HEK293 (cell line): ENCODE measurements at regions not wholly inside any gene's neighbourhood (a gene's known extent, or its start where the extent isn't known, plus 50 kb on each side); places are given as distances from the start of the nearest gene placed in this dataset.

ENCODE experiments used
- CTCF ChIA-PET: fragments of 350-600 bp; formaldehyde crosslinking; extraction: SDS; loops from one replicate; lab custom pipeline; 2021; ENCODE audit warnings: antibody characterized with exemption; lab: Yijun Ruan, JAX
- POLR2A ChIA-PET: fragments of 300-600 bp; formaldehyde crosslinking; extraction: SDS; loops from one replicate; lab custom pipeline; 2020; ENCODE audit warnings: antibody characterized with exemption, inconsistent platforms; lab: Yijun Ruan, JAX
- H3K27ac ChIP-seq: fragments of 200-500 bp; sonication (Bioruptor generic); 2 replicates; pipeline ENCODE4 v1.5.1; 2014; ENCODE audit warnings: low read depth, low read length, control low read depth, inconsistent platforms; ENCODE audit errors: extremely low read depth
- H3K36me3 ChIP-seq, 2 experiments: fragments of 200-500 bp in 1 of 2; sonication (Bioruptor generic) in 1 of 2; 1 replicate in 1 of 2; 2 replicates in 1 of 2; pipeline ENCODE4 v1.5.1; 2014 to 2017; ENCODE audit warnings: inconsistent platforms in 2 of 2, low read length in 2 of 2; ENCODE audit not compliant: control insufficient read depth in 2 of 2, insufficient read depth in 1 of 2
- H3K4me1 ChIP-seq: fragments of 200-500 bp; sonication (Bioruptor generic); 2 replicates; pipeline ENCODE4 v1.5.1; 2014; ENCODE audit warnings: mild to moderate bottlenecking, low read length, inconsistent platforms; ENCODE audit not compliant: control insufficient read depth, insufficient read depth
- H3K4me3 ChIP-seq: 2 replicates; pipeline ENCODE4 v1.5.1; 2011; ENCODE audit warnings: low read depth, mild to moderate bottlenecking, control low read depth, low read length, moderate library complexity
- H3K9me3 ChIP-seq: fragments of 200-500 bp; sonication (Bioruptor generic); 2 replicates; pipeline ENCODE4 v1.5.1; 2014; ENCODE audit warnings: low read depth, low read length, inconsistent platforms; ENCODE audit not compliant: control insufficient read depth, insufficient read depth
- GLI2 ChIP-seq: fragments of 450-650 bp; formaldehyde crosslinking; IDR thresholded peaks from 2 replicates; pipeline ENCODE4; 2017; ENCODE audit warnings: missing biosample characterization, missing genetic modification characterization, low read depth, borderline replicate concordance
- HOXC10 ChIP-seq: sonication (generic); formaldehyde crosslinking; IDR thresholded peaks from 2 replicates; pipeline ENCODE4 v1.8.1; 2023; ENCODE audit warnings: mild to moderate bottlenecking, missing genetic modification reagents
- KLF16 ChIP-seq: fragments of 450-650 bp; formaldehyde crosslinking; IDR thresholded peaks from 2 replicates; pipeline ENCODE4 v1.5.1; 2017; ENCODE audit warnings: missing biosample characterization, missing genetic modification characterization
- PRDM10 ChIP-seq: fragments of 450-650 bp; formaldehyde crosslinking; IDR thresholded peaks from 2 replicates; pipeline ENCODE4 v1.5.1; 2016; ENCODE audit warnings: missing biosample characterization, missing genetic modification characterization
- PRDM4 ChIP-seq: fragments of 450-650 bp; formaldehyde crosslinking; IDR thresholded peaks from 2 replicates; pipeline ENCODE4 v1.5.1; 2017; ENCODE audit warnings: missing biosample characterization, missing genetic modification characterization
- SCRT1 ChIP-seq: fragments of 450-650 bp; formaldehyde crosslinking; IDR thresholded peaks from 2 replicates; pipeline ENCODE4 v1.5.1; 2016; ENCODE audit warnings: missing biosample characterization, missing genetic modification characterization, borderline replicate concordance
- ZBTB1 ChIP-seq: fragments of 450-650 bp; formaldehyde crosslinking; IDR thresholded peaks from 2 replicates; pipeline ENCODE4 v1.5.1; 2016; ENCODE audit warnings: missing biosample characterization, missing genetic modification characterization
- ZBTB48 ChIP-seq: fragments of 450-650 bp; formaldehyde crosslinking; IDR thresholded peaks from 2 replicates; pipeline ENCODE4 v1.5.1; 2016; ENCODE audit warnings: missing biosample characterization, missing genetic modification characterization
- ZNF112 ChIP-seq: fragments of 450-650 bp; formaldehyde crosslinking; IDR thresholded peaks from 2 replicates; pipeline ENCODE4 v1.5.0; 2017; ENCODE audit warnings: missing biosample characterization, missing genetic modification characterization
- ZNF114 ChIP-seq: fragments of 450-650 bp; formaldehyde crosslinking; IDR thresholded peaks from 2 replicates; pipeline ENCODE4 v1.5.0; 2017; ENCODE audit warnings: missing biosample characterization, missing genetic modification characterization
- ZNF19 ChIP-seq: fragments of 450-650 bp; formaldehyde crosslinking; IDR thresholded peaks from 2 replicates; pipeline ENCODE4; 2016; ENCODE audit warnings: missing biosample characterization, missing genetic modification characterization, low read depth
- ZNF202 ChIP-seq: fragments of 450-650 bp; formaldehyde crosslinking; IDR thresholded peaks from 2 replicates; pipeline ENCODE4 v1.5.1; 2016; ENCODE audit warnings: missing biosample characterization, missing genetic modification characterization, borderline replicate concordance
- ZNF24 ChIP-seq: fragments of 450-650 bp; formaldehyde crosslinking; IDR thresholded peaks from 2 replicates; pipeline ENCODE4 v1.5.1; 2016; ENCODE audit warnings: missing biosample characterization, missing genetic modification characterization
- ZNF324 ChIP-seq: fragments of 450-650 bp; formaldehyde crosslinking; IDR thresholded peaks from 2 replicates; pipeline ENCODE4 v1.5.1; 2016; ENCODE audit warnings: missing biosample characterization, missing genetic modification characterization
- ZNF341 ChIP-seq: fragments of 450-650 bp; formaldehyde crosslinking; IDR thresholded peaks from 2 replicates; pipeline ENCODE4; 2016; ENCODE audit warnings: low read depth, missing biosample characterization, missing genetic modification characterization
- ZNF354C ChIP-seq: fragments of 450-650 bp; formaldehyde crosslinking; IDR thresholded peaks from 2 replicates; pipeline ENCODE4 v1.5.1; 2016; ENCODE audit warnings: missing biosample characterization, missing genetic modification characterization, low read depth, borderline replicate concordance
- ZNF391 ChIP-seq: fragments of 450-650 bp; formaldehyde crosslinking; IDR thresholded peaks from 2 replicates; pipeline ENCODE4 v1.5.1; 2016; ENCODE audit warnings: low read depth, missing biosample characterization, missing genetic modification characterization, borderline replicate concordance
- ZNF423 ChIP-seq: fragments of 450-650 bp; formaldehyde crosslinking; IDR thresholded peaks from 2 replicates; pipeline ENCODE4 v1.5.1; 2016; ENCODE audit warnings: missing biosample characterization, missing genetic modification characterization
- ZNF501 ChIP-seq: fragments of 450-650 bp; formaldehyde crosslinking; IDR thresholded peaks from 2 replicates; pipeline ENCODE4 v1.5.1; 2016; ENCODE audit warnings: missing biosample characterization, missing genetic modification characterization
- ZNF510 ChIP-seq: fragments of 450-650 bp; formaldehyde crosslinking; IDR thresholded peaks from 2 replicates; pipeline ENCODE4 v1.5.1; 2018; ENCODE audit warnings: mild to moderate bottlenecking, missing genetic modification characterization, missing biosample characterization; ENCODE audit not compliant: insufficient replicate concordance
- ZNF521 ChIP-seq: fragments of 450-650 bp; formaldehyde crosslinking; IDR thresholded peaks from 2 replicates; pipeline ENCODE4 v1.5.1; 2017; ENCODE audit warnings: missing biosample characterization, mild to moderate bottlenecking, missing genetic modification characterization
- ZNF530 ChIP-seq: fragments of 450-650 bp; formaldehyde crosslinking; IDR thresholded peaks from 2 replicates; pipeline ENCODE4 v1.5.1; 2016; ENCODE audit warnings: low read depth, missing biosample characterization, missing genetic modification characterization
- ZNF621 ChIP-seq: fragments of 450-650 bp; formaldehyde crosslinking; IDR thresholded peaks from 2 replicates; pipeline ENCODE4 v1.5.1; 2017; ENCODE audit warnings: missing biosample characterization, missing genetic modification characterization
- ZNF701 ChIP-seq: fragments of 450-650 bp; formaldehyde crosslinking; IDR thresholded peaks from 2 replicates; pipeline ENCODE4 v1.5.1; 2016; ENCODE audit warnings: missing biosample characterization, missing genetic modification characterization
- ZSCAN30 ChIP-seq: fragments of 450-650 bp; IDR thresholded peaks from 2 replicates; pipeline ENCODE4 v1.5.1; 2018; ENCODE audit warnings: missing biosample characterization, mild to moderate bottlenecking, missing genetic modification characterization, moderate library complexity
- ZSCAN5A ChIP-seq: fragments of 450-650 bp; formaldehyde crosslinking; IDR thresholded peaks from 2 replicates; pipeline ENCODE4 v1.5.1; 2016; ENCODE audit warnings: missing biosample characterization, missing genetic modification characterization

- H3K27ac ChIP-seq, result no peak overlapping the region
- ChIA-PET CTCF (no interaction called here), POLR2A (no interaction called here)
- no peaks in the 10 kb centered on the region for H3K4me1 ChIP-seq
- no peak overlapping the region for H3K4me3 ChIP-seq
- no peaks in the 10 kb centered on the region for H3K36me3 ChIP-seq
- TF ChIP-seq ZSCAN30 (tag by site-specific recombination), result no peak
- TF ChIP-seq ZNF19 (tag by site-specific recombination), result no peak
- TF ChIP-seq ZNF701, result no peak
- TF ChIP-seq ZNF621, result no peak
- no peak for TF ChIP-seq ZNF202 (tag by site-specific recombination)
- no peak for TF ChIP-seq PRDM4 (tag by site-specific recombination)
- no peak for TF ChIP-seq ZNF510
- no peak for TF ChIP-seq ZNF530 (tag by site-specific recombination)
- TF ChIP-seq ZNF341 (tag by site-specific recombination), result no peak
- TF ChIP-seq ZNF521 (tag by site-specific recombination), result no peak
- no peak for TF ChIP-seq ZNF423
- TF ChIP-seq ZNF114 (tag by site-specific recombination), result no peak
- TF ChIP-seq ZNF391 (tag by site-specific recombination), result no peak
- TF ChIP-seq ZBTB48, result no peak
- TF ChIP-seq ZNF324 (tag by site-specific recombination), result no peak
- no peak for TF ChIP-seq ZBTB1 (tag by site-specific recombination)
- TF ChIP-seq ZSCAN5A (tag by site-specific recombination), result no peak
- H3K9me3 ChIP-seq, result no peaks in the 10 kb centered on the region
Measured at GRCh38 chr7:118452128-118452527, 227.6 kb downstream of the ANKRD7 start.

- Histone ChIP-seq H3K4me3 (no peak overlapping the region), H3K36me3 (no peaks in the 10 kb centered on the region), H3K4me1 (no peaks in the 10 kb centered on the region), H3K27ac (no peak overlapping the region), H3K9me3 (no peaks in the 10 kb centered on the region)
- TF ChIP-seq SCRT1 (tag by site-specific recombination) (no peak), HOXC10 (CRISPR knock-in tag) (no peak), ZNF24 (tag by site-specific recombination) (no peak), ZBTB48 (no peak), PRDM10 (tag by site-specific recombination) (no peak), ZNF501 (tag by site-specific recombination) (no peak), ZNF701 (no peak), ZNF112 (tag by site-specific recombination) (no peak), ZBTB1 (tag by site-specific recombination) (no peak), KLF16 (tag by site-specific recombination) (no peak), GLI2 (tag by site-specific recombination) (no peak), ZNF354C (tag by site-specific recombination) (no peak)
- ChIA-PET POLR2A (no interaction called here), CTCF (no interaction called here)
Measured at GRCh38 chr7:118467381-118467780, 242.9 kb downstream of the ANKRD7 start.
